Prostate gland (tissue), 2 donors: ENCODE measurements at regions not wholly inside any gene's neighbourhood (a gene's known extent, or its start where the extent isn't known, plus 50 kb on each side); places are given as distances from the start of the nearest gene placed in this dataset.

ENCODE experiments used
- DNase-seq: peaks from one replicate; pipeline ENCODE4 v3.0.0-alpha.2; 2019; ENCODE audit warnings: low spot score
- H3K27ac ChIP-seq, 2 donors: fragments of 200-600 bp; sonication (generic); 2 replicates each; pipeline ENCODE4 v1.5.1; 2017 to 2019
- H3K27me3 ChIP-seq: fragments of 200-600 bp; sonication (generic); replicated peaks from 2 replicates; pipeline ENCODE4 v1.5.1; 2019; ENCODE audit not compliant: insufficient read depth
- H3K36me3 ChIP-seq, 2 donors: fragments of 200-600 bp; sonication (generic); 1 replicate in 1 of 2; 2 replicates in 1 of 2; pipeline versions ENCODE4 v1.5.1 to v1.8.1; 2017 to 2019
- H3K4me1 ChIP-seq: fragments of 200-600 bp; sonication (generic); replicated peaks from 2 replicates; pipeline ENCODE4 v1.5.1; 2019
- H3K4me3 ChIP-seq, 2 donors: fragments of 200-600 bp; sonication (generic); 2 replicates each; pipeline ENCODE4 v1.5.1; 2017 to 2019
- H3K9me3 ChIP-seq: fragments of 200-600 bp; sonication (generic); 2 replicates; pipeline ENCODE4 v1.5.1; 2017
- POLR2A ChIP-seq: fragments of 450-650 bp; IDR thresholded peaks from one replicate; pipeline ENCODE4 v1.6.1; 2016; ENCODE audit warnings: antibody characterized with exemption, mild to moderate bottlenecking
- POLR2AphosphoS5 ChIP-seq: sonication (generic); formaldehyde crosslinking; IDR thresholded peaks from one replicate; pipeline ENCODE4 v1.6.1; 2017; ENCODE audit warnings: antibody characterized with exemption
- WGBS: methylation state at CpG from one replicate; pipeline ENCODE4 v1.1.5; 2018; 5-methylcytosine and 5-hydroxymethylcytosine counted together
- intact Hi-C: fragments of 100-400 bp; cut with DNase I; formaldehyde crosslinking; loops from one replicate; pipeline ENCODE4 v1.14.2; 2022
- TF ChIP-seq, protein P1 (sequence below), 4 experiments: fragments of 200-600 bp in 2 of 4; fragments of 450-650 bp in 2 of 4; sonication (generic) in 2 of 4; IDR thresholded peaks; 1 replicate in 3 of 4; 2 replicates in 1 of 4; pipeline ENCODE4 v1.5.1; 2016 to 2019; ENCODE audit warnings: antibody characterized with exemption in 4 of 4, mild to moderate bottlenecking in 2 of 4, moderate library complexity in 2 of 4

GRCh38 chr10:52464368-52465124 lies 150.5 kb downstream of the DKK1 start:
- intact Hi-C loops = no loop called here
- Histone ChIP-seq H3K27ac (no peak overlapping the region), H3K36me3 (no peaks in the 10 kb centered on the region), H3K4me3 (no peak overlapping the region), H3K27me3 (no peaks in the 10 kb centered on the region), H3K4me1 (no peaks in the 10 kb centered on the region), H3K9me3 (no peaks in the 10 kb centered on the region)
- WGBS = 87% methylated on average over 9 of the region's 9 CpGs
- no peak for DNase-seq
- no peak for TF ChIP-seq POLR2AphosphoS5
- TF ChIP-seq, protein P1, sequence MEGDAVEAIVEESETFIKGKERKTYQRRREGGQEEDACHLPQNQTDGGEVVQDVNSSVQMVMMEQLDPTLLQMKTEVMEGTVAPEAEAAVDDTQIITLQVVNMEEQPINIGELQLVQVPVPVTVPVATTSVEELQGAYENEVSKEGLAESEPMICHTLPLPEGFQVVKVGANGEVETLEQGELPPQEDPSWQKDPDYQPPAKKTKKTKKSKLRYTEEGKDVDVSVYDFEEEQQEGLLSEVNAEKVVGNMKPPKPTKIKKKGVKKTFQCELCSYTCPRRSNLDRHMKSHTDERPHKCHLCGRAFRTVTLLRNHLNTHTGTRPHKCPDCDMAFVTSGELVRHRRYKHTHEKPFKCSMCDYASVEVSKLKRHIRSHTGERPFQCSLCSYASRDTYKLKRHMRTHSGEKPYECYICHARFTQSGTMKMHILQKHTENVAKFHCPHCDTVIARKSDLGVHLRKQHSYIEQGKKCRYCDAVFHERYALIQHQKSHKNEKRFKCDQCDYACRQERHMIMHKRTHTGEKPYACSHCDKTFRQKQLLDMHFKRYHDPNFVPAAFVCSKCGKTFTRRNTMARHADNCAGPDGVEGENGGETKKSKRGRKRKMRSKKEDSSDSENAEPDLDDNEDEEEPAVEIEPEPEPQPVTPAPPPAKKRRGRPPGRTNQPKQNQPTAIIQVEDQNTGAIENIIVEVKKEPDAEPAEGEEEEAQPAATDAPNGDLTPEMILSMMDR (IDR thresholded peaks at IDR 0.05) = no peak
- TF ChIP-seq POLR2A = no peak

DNA sequence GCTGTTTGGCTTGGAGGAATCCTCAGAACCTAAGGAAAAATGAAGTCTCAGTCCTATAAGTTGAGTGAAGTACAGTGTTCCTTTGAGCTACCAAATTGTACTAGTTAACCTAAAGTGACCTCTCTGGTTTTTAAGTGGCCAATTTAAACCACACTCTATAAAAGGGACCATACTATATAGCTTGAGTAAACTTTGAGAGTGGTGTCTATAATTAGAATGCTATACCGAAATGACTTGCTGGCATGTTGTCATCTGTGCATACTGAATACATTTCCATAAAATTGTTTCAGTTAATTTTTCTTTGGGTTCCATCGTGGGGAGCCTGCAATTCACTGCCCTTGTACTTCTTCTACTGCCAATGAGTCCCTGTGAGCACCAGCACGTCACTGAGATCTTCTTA lies 151.1 kb downstream of the DKK1 start:
- DNase-seq = no peak
- intact Hi-C loops = no loop called here
- no peaks in the 10 kb centered on the region for H3K4me1 ChIP-seq
- H3K36me3 ChIP-seq = no peaks in the 10 kb centered on the region
- no peak overlapping the region for H3K27ac ChIP-seq
- H3K4me3 ChIP-seq = no peak overlapping the region
- TF ChIP-seq, protein P1 (IDR thresholded peaks at IDR 0.05) = no peak
- TF ChIP-seq POLR2A (no peak), POLR2AphosphoS5 (no peak)
- H3K27me3 ChIP-seq = no peaks in the 10 kb centered on the region
- H3K9me3 ChIP-seq = no peaks in the 10 kb centered on the region
- WGBS = 59% methylated on average over 3 of the region's 3 CpGs

DNA sequence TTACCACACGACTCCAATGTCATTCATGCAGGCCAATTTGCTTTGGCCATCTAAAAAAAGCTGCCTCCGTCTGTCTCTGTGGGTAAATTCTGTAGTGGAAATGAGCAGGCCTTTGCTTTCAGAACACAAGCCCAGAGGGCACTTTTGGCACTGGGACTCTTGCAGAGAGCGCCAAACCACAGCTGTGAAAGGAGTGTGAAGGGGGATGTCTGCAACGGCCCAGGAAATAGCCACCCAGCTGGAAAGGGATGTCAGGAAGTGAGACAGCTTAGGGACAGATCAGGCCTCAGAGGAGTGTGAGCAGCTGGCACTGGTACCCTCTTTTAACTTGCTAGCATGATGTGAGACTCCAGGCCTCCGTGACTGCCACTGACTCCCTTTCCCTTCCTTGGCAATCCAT lies 152.4 kb downstream of the DKK1 start:
- WGBS = 50% methylated on average over 5 of the region's 5 CpGs
- intact Hi-C loops = no loop called here

GRCh38 chr10:52469970-52470705 lies 156.1 kb downstream of the DKK1 start:
- intact Hi-C loops = no loop called here
- TF ChIP-seq POLR2A (no peak), POLR2AphosphoS5 (no peak)
- TF ChIP-seq, protein P1 (IDR thresholded peaks at IDR 0.05) = no peak
- Histone ChIP-seq H3K27me3 (no peaks in the 10 kb centered on the region), H3K4me1 (no peaks in the 10 kb centered on the region), H3K4me3 (no peak overlapping the region), H3K9me3 (no peaks in the 10 kb centered on the region), H3K27ac (no peak overlapping the region), H3K36me3 (no peaks in the 10 kb centered on the region)
- WGBS = 94% methylated on average over 1 of the region's 1 CpG
- DNase-seq = no peak

More for the DNA sequence above, 152.4 kb downstream of the DKK1 start:
- no peak overlapping the region for H3K27ac ChIP-seq
- no peaks in the 10 kb centered on the region for H3K9me3 ChIP-seq
- H3K4me1 ChIP-seq = no peaks in the 10 kb centered on the region
- no peak for TF ChIP-seq POLR2A
- TF ChIP-seq POLR2AphosphoS5 = no peak
- H3K4me3 ChIP-seq = no peak overlapping the region
- no peaks in the 10 kb centered on the region for H3K27me3 ChIP-seq
- H3K36me3 ChIP-seq = no peaks in the 10 kb centered on the region
- DNase-seq = no peak

DNA sequence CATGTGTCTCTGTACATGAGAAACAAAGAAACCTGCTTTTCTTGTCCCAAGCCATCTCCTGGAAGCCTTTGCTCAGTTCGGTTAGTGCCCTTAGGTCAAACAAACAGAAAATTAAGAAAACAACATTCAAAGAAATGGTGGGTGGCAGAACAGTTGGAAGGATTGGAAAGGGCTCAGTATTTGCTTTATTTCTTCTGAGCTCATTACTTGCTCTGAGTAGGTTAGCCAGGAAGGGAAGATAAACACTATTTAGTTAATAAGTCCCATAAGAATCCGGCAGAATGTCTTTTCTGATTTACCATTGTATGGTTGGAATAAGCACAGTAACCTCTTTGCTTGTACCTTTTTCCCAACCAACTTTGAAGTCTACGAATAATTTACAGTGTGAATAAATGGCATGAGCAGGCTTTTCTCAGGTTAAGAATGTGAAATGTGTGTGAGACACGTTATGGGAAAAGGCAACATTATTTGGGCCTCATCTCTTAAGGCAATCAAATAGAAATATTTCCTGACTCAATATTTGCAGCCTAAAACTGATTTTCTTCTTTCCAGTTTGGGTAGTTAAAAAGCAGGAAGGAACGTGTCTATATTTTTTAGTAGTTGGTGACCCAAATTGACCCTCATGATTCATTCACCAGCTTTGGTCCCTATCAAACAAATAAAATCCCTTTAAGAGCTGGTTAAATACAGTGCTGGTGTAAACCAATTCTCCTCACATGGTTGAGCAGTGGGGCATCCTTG lies 158.5 kb downstream of the DKK1 start:
- no peak overlapping the region for H3K4me3 ChIP-seq

More for the DNA sequence above, 158.5 kb downstream of the DKK1 start:
- no peak for DNase-seq
- 48% methylated on average over 5 of the region's 5 CpGs for WGBS
- Histone ChIP-seq H3K27ac (no peak overlapping the region), H3K27me3 (no peaks in the 10 kb centered on the region), H3K36me3 (no peaks in the 10 kb centered on the region), H3K9me3 (no peaks in the 10 kb centered on the region), H3K4me1 (no peaks in the 10 kb centered on the region)
- intact Hi-C loops = no loop called here
- TF ChIP-seq POLR2AphosphoS5 (no peak), POLR2A (no peak)
- TF ChIP-seq, protein P1 (IDR thresholded peaks at IDR 0.05) = no peak
